Heart left ventricle (tissue), 16 donors: ENCODE measurements at regions not wholly inside any gene's neighbourhood (a gene's known extent, or its start where the extent isn't known, plus 50 kb on each side); places are given as distances from the start of the nearest gene placed in this dataset.

Source experiments
- ATAC-seq, 4 donors: fragments of 200-7000 bp; cut with Tn5 transposase; one replicate each; pipeline ENCODE4 v1.9.1; 2020 to 2022; ENCODE audit warnings: moderate library complexity in 4 of 4, mild to moderate bottlenecking in 3 of 4, moderate number of reproducible peaks in 1 of 4
- DNase-seq, 5 donors: peaks; one replicate each; pipeline ENCODE4 v3.0.0-alpha.2; 2020
- H3K27ac ChIP-seq, 12 donors: fragments of 200-600 bp; sonication (generic) in 4 of 12; one replicate each; pipeline versions ENCODE4 v1.5.0 to v1.8.0; 2016 to 2022; ENCODE audit warnings: mild to moderate bottlenecking in 2 of 12
- H3K27me3 ChIP-seq, 9 donors: fragments of 200-600 bp; sonication (generic) in 2 of 9; one replicate each; pipeline versions ENCODE4 v1.5.1 to v1.8.0; 2016 to 2022; ENCODE audit warnings: mild to moderate bottlenecking in 3 of 9
- H3K36me3 ChIP-seq, 9 donors: fragments of 200-600 bp; sonication (generic) in 2 of 9; one replicate each; pipeline versions ENCODE4 v1.5.0 to v1.8.0; 2018 to 2022; ENCODE audit warnings: mild to moderate bottlenecking in 2 of 9
- H3K4me1 ChIP-seq, 12 donors: fragments of 200-600 bp; sonication (generic) in 4 of 12; one replicate each; pipeline versions ENCODE4 v1.5.0 to v1.8.0; 2016 to 2022; ENCODE audit warnings: mild to moderate bottlenecking in 3 of 12
- H3K4me3 ChIP-seq, 12 donors: fragments of 200-600 bp; sonication (generic) in 4 of 12; one replicate each; pipeline versions ENCODE4 v1.5.0 to v1.8.0; 2017 to 2022; ENCODE audit warnings: mild to moderate bottlenecking in 9 of 12, moderate library complexity in 4 of 12
- H3K9me3 ChIP-seq, 12 donors: fragments of 200-600 bp; sonication (generic) in 4 of 12; one replicate each; pipeline versions ENCODE4 v1.5.0 to v1.8.0; 2016 to 2022; ENCODE audit warnings: mild to moderate bottlenecking in 1 of 12
- POLR2A ChIP-seq, 2 donors: fragments of 450-650 bp; IDR thresholded peaks; one replicate each; pipeline ENCODE4 v1.6.1; 2017; ENCODE audit warnings: antibody characterized with exemption in 2 of 2, mild to moderate bottlenecking in 2 of 2, moderate library complexity in 2 of 2
- WGBS, 4 donors: extraction: QIAGEN DNeasy Blood & Tissue Kit in 2 of 4; methylation state at CpG; one replicate each; pipeline versions ENCODE4 v1.1.5 to v1.1.7; 2013 to 2018; 5-methylcytosine and 5-hydroxymethylcytosine counted together
- intact Hi-C, 10 donors: fragments of 100-400 bp; cut with DNase I; formaldehyde crosslinking; loops; one replicate each; pipeline versions ENCODE4 v1.11.1 to v1.14.2; 2022
- TF ChIP-seq, protein P1 (sequence below), 12 donors: fragments of 200-600 bp; sonication (generic) in 4 of 12; IDR thresholded peaks; one replicate each; pipeline versions ENCODE4 v1.5.0 to v1.8.0; 2018 to 2022; ENCODE audit warnings: antibody characterized with exemption in 12 of 12, mild to moderate bottlenecking in 5 of 12
- donor health status: ischemic (EF 13 %, LVEDD 7.1; RV severe dilation, severe dysfunction).
- donor health status: healthy with polysubstance abuse.
- donor health status: DM: no; HTN: yes; CAD: no.
- donor health status: DM: no; HTN: no; CAD: no.
- donor health status: ischemic (EF 25% LVEDD 6.9; RV normal size, moderate dysfunction).
- donor health status: ischemic (EF 25% LVEDD 5.7; RV mildly dilated, moderate dysfunction).
- donor health status: healthy.
- donor health status: DM: yes; HTN: yes; CAD: no.
- donor health status: ischemic (EF 35%, LVEDD 5.7; RV mildly dilated, moderate dysfunction).
- donor health status: nonischemic (EF 11% LVEDD 7.7; RV severe dilation, severe dysfunction).
- donor health status: DM: yes; HTN: yes; CAD: no.
- donor health status: PGD.
- donor health status: ischemic (EF 29% LVEDD 5.4; RV normal size, mild dysfunction).
- donor health status: nonischemic (EF 23%, LVEDD 6.1; RV moderate dilation, normal function).

DNA sequence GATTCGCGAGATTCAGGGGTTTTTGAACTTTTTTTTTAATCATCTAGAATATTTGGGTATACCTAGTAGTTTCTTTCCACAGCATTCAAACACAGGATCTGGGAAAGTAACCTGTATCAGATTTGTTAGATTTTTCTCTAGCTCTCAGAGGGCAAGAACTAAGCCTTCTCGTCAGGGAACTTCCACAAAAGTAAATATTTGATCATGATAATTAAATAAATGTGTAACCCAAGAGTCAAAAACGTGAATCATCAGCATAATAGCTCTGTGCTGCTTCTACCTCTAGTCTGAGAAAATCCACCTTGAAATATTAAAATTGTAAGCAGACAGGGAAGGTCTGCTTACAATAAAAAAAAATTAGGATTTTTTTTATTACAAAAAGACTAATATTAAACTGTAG is 225.7 kb upstream of the SPOPL start:
- WGBS, 4 donors = 81 to 90% (median 84%) methylated on average over 4 of the region's 4 CpGs

DNA sequence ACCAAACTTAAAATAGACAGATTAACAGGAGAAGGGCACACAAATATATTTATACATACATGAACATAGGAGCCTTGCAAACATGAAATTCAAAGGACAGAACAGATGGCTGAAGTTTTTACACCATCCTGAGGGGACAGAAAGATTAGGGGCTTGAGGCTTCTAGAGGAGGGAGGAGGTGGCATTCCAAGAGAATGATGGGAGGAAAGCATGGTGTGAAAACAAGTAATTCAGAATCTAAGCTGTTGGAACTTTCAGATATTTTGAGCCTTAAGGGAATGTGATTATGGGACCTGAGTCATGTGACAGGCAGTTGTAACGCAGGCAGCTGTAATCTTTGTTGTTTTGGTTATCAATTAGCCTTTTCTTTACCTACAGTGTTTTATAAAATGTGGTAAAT is 225.2 kb upstream of the SPOPL start:
- H3K27me3 ChIP-seq = no peaks in the 10 kb centered on the region
- 38 to 59% (median 48%) methylated on average over 1 of the region's 1 CpG for WGBS, 4 donors
- no peaks in the 10 kb centered on the region for H3K36me3 ChIP-seq
- no peaks in the 10 kb centered on the region for H3K4me1 ChIP-seq
- intact Hi-C loops = no loop called here
- no peak for ATAC-seq
- H3K27ac ChIP-seq = no peak overlapping the region
- TF ChIP-seq POLR2A (IDR thresholded peaks at IDR 0.05) = no peak
- TF ChIP-seq, protein P1, sequence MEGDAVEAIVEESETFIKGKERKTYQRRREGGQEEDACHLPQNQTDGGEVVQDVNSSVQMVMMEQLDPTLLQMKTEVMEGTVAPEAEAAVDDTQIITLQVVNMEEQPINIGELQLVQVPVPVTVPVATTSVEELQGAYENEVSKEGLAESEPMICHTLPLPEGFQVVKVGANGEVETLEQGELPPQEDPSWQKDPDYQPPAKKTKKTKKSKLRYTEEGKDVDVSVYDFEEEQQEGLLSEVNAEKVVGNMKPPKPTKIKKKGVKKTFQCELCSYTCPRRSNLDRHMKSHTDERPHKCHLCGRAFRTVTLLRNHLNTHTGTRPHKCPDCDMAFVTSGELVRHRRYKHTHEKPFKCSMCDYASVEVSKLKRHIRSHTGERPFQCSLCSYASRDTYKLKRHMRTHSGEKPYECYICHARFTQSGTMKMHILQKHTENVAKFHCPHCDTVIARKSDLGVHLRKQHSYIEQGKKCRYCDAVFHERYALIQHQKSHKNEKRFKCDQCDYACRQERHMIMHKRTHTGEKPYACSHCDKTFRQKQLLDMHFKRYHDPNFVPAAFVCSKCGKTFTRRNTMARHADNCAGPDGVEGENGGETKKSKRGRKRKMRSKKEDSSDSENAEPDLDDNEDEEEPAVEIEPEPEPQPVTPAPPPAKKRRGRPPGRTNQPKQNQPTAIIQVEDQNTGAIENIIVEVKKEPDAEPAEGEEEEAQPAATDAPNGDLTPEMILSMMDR (IDR thresholded peaks at IDR 0.05) = no peak
- H3K9me3 ChIP-seq = no peaks in the 10 kb centered on the region
- no peak for DNase-seq
- no peak overlapping the region for H3K4me3 ChIP-seq

More for the DNA sequence above, 225.7 kb upstream of the SPOPL start:
- ATAC-seq (no peak), DNase-seq (no peak)
- TF ChIP-seq POLR2A (IDR thresholded peaks at IDR 0.05) = no peak
- H3K27ac ChIP-seq = no peak overlapping the region
- H3K9me3 ChIP-seq = no peaks in the 10 kb centered on the region
- intact Hi-C loops = no loop called here
- H3K36me3 ChIP-seq = no peaks in the 10 kb centered on the region
- H3K27me3 ChIP-seq = no peaks in the 10 kb centered on the region
- H3K4me1 ChIP-seq = no peaks in the 10 kb centered on the region
- H3K4me3 ChIP-seq = no peak overlapping the region

DNA sequence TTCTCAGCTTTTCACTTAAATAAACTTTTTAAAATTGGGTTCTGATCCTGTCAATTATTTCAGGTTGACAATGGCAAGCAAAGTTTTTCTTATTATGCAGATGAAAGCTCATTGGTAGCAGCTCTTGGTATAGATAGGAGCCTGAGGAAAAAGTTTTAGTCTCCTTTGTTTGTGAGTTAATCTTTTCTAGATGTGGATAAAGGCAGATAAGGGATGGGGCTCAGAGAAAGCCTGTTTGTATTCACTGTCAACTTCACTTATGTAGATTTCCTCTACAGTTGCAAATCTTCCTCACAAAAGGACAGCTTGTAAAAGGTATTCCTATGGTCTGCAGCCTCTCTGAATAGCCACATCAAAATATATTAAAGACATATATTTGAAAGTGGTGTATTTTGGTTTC is 224.5 kb upstream of the SPOPL start:
- no peaks in the 10 kb centered on the region for H3K9me3 ChIP-seq
- DNase-seq (no peak), ATAC-seq (no peak)
- H3K4me1 ChIP-seq = no peaks in the 10 kb centered on the region
- H3K4me3 ChIP-seq = no peak overlapping the region
- intact Hi-C loops = no loop called here
- no peak for TF ChIP-seq POLR2A (IDR thresholded peaks at IDR 0.05)
- TF ChIP-seq, protein P1 (IDR thresholded peaks at IDR 0.05) = no peak
- no peak overlapping the region for H3K27ac ChIP-seq
- H3K27me3 ChIP-seq = no peaks in the 10 kb centered on the region
- no peaks in the 10 kb centered on the region for H3K36me3 ChIP-seq

DNA sequence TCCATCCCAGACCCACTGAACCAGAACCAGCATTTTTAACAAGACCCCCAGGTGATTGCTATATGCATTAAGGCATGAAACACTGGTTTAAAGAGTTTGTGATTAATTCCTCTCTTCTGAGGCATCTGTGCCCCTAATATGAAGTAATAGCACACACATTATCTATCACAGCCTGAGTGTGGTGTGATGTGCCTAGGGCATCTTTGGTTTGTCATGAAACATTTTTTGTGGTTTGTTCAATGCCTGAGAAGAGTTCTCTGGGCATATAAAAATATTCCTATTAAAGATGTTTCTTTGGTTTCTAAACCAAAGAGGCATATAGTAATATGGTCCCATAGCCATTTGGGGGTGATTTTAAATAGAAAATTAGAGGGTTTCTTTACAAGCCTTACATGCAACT is 221.7 kb upstream of the SPOPL start:
- ATAC-seq (no peak), DNase-seq (no peak)
- Histone ChIP-seq H3K27me3 (no peaks in the 10 kb centered on the region), H3K4me3 (no peak overlapping the region), H3K4me1 (no peaks in the 10 kb centered on the region), H3K27ac (no peak overlapping the region), H3K9me3 (no peaks in the 10 kb centered on the region), H3K36me3 (no peaks in the 10 kb centered on the region)
- intact Hi-C loops = no loop called here
- TF ChIP-seq, protein P1 (IDR thresholded peaks at IDR 0.05) = no peak
- no peak for TF ChIP-seq POLR2A (IDR thresholded peaks at IDR 0.05)

DNA sequence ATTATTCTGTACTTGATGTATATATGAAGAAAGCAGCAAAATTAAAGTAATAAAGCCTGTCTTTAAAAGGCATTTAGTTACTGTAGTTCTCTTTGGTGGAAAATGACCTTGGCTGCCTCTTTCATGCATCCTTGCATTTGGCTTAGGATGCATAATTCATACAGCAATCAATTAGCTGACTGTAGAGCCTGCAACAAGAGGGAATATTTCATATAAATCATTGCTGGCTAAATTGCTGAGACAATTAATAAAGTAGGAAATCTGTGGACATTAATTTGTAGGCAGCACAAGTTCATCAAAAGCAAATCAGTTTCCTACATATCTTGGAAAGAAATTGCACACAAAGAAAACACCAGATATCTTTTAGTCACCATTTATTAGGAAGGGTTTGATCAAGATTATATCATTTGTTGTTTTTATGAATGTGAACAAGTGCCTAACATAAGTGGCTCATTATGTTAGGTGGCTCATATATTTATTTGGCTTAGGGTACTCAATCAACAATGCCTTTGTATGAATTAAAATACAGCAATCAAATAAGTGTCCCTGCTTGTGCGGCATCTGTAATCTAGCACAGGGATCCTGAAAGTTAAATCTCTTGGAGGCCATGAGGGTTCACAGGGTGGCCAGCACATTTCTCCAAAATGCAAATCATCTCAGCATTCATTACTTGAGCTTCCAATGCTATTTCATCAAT is 220.4 kb upstream of the SPOPL start:
- Histone ChIP-seq H3K27ac (no peak overlapping the region), H3K36me3 (no peaks in the 10 kb centered on the region), H3K4me1 (no peaks in the 10 kb centered on the region), H3K4me3 (no peak overlapping the region), H3K9me3 (peaks cover 0 to 10% (median 6%) of the 10 kb centered on the region in 12 donors), H3K27me3 (no peaks in the 10 kb centered on the region)
- DNase-seq = no peak
- no peak for ATAC-seq
- intact Hi-C loops = no loop called here
- TF ChIP-seq POLR2A (IDR thresholded peaks at IDR 0.05) = no peak
- TF ChIP-seq, protein P1 (IDR thresholded peaks at IDR 0.05) = no peak
- WGBS, 4 donors = 91 to 100% (median 99%) methylated on average over 1 of the region's 1 CpG
